Upper lobe of right lung (tissue), 1 donor: ENCODE measurements at regions not wholly inside any gene's neighbourhood (a gene's known extent, or its start where the extent isn't known, plus 50 kb on each side); places are given as distances from the start of the nearest gene placed in this dataset.

ENCODE experiments used
- ATAC-seq: fragments of 200-7000 bp; cut with Tn5 transposase; one replicate; pipeline ENCODE4 v1.9.1; 2020; ENCODE audit warnings: mild to moderate bottlenecking, moderate library complexity
- DNase-seq: peaks from one replicate; pipeline ENCODE4 v3.0.0-alpha.2; 2020
- H3K27ac ChIP-seq: fragments of 200-600 bp; one replicate; pipeline ENCODE4 v1.8.0; 2022
- H3K27me3 ChIP-seq: fragments of 200-600 bp; one replicate; pipeline ENCODE4 v1.8.0; 2022; ENCODE audit warnings: mild to moderate bottlenecking
- H3K36me3 ChIP-seq: fragments of 200-600 bp; one replicate; pipeline ENCODE4 v1.8.0; 2022
- H3K4me1 ChIP-seq: fragments of 200-600 bp; one replicate; pipeline ENCODE4 v1.8.0; 2022
- H3K4me3 ChIP-seq: fragments of 200-600 bp; one replicate; pipeline ENCODE4 v1.8.0; 2022; ENCODE audit warnings: mild to moderate bottlenecking
- H3K9me3 ChIP-seq: fragments of 200-600 bp; one replicate; pipeline ENCODE4 v1.8.0; 2022
- intact Hi-C: fragments of 100-400 bp; cut with DNase I; formaldehyde crosslinking; loops from one replicate; pipeline ENCODE4 v1.11.0; 2022
- TF ChIP-seq, protein P1 (sequence below): fragments of 200-600 bp; IDR thresholded peaks from one replicate; pipeline ENCODE4 v1.8.0; 2022; ENCODE audit warnings: antibody characterized with exemption
- donor health status: DM: no; HTN: yes; CAD: no; lungs with severe emphysema.

DNA sequence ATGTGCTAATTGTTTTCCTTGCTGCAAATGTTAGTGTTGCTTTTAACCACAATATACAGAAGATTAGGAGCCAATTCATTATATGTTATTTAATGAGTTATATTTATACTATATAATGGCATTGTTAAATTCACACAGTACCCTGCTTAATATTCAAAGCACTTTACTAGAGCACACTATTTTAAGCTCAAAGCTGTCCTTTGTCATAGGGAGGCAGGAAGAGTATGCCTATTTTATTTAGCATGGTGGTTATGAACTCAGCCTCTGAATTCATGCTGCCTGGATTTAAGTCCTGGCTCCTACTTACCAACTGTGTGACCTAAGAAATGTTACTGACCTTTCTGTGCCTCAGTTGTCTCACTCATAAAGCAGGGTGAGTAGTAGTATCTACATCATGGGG is 80.5 kb downstream of the FASTKD2 start:
- intact Hi-C loops, result no loop called here
- ATAC-seq (no peak), DNase-seq (no peak)
- Histone ChIP-seq H3K4me1 (no peaks in the 10 kb centered on the region), H3K36me3 (no peaks in the 10 kb centered on the region), H3K27ac (no peak overlapping the region), H3K9me3 (no peaks in the 10 kb centered on the region), H3K27me3 (no peaks in the 10 kb centered on the region), H3K4me3 (no peak overlapping the region)
- TF ChIP-seq, protein P1, sequence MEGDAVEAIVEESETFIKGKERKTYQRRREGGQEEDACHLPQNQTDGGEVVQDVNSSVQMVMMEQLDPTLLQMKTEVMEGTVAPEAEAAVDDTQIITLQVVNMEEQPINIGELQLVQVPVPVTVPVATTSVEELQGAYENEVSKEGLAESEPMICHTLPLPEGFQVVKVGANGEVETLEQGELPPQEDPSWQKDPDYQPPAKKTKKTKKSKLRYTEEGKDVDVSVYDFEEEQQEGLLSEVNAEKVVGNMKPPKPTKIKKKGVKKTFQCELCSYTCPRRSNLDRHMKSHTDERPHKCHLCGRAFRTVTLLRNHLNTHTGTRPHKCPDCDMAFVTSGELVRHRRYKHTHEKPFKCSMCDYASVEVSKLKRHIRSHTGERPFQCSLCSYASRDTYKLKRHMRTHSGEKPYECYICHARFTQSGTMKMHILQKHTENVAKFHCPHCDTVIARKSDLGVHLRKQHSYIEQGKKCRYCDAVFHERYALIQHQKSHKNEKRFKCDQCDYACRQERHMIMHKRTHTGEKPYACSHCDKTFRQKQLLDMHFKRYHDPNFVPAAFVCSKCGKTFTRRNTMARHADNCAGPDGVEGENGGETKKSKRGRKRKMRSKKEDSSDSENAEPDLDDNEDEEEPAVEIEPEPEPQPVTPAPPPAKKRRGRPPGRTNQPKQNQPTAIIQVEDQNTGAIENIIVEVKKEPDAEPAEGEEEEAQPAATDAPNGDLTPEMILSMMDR, result no peak

DNA sequence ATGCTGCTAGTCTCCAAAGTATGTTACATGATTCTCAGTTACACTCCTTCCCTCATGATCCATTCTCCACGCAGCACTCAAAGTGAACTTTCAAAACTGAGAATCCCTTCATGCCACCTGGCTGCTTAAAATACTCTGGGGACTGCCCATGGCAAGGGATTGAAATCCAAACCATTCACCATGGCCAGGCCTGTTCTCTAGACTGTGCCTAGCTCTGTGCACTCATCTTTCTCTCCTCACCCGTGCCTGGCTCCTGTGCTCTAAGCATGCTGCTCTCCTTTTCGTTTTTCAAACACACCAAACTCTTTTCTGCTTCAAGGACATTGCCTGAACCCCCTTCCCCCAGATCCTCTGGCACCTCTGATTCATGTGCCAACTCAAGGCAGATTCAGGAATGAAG is 80.9 kb downstream of the FASTKD2 start:
- TF ChIP-seq, protein P1, result no peak
- H3K9me3 ChIP-seq, result no peaks in the 10 kb centered on the region
- DNase-seq, result no peak
- H3K4me1 ChIP-seq, result no peaks in the 10 kb centered on the region
- H3K36me3 ChIP-seq, result no peaks in the 10 kb centered on the region
- no peak overlapping the region for H3K27ac ChIP-seq
- intact Hi-C loops, result no loop called here
- no peak for ATAC-seq
- no peak overlapping the region for H3K4me3 ChIP-seq
- H3K27me3 ChIP-seq, result no peaks in the 10 kb centered on the region

DNA sequence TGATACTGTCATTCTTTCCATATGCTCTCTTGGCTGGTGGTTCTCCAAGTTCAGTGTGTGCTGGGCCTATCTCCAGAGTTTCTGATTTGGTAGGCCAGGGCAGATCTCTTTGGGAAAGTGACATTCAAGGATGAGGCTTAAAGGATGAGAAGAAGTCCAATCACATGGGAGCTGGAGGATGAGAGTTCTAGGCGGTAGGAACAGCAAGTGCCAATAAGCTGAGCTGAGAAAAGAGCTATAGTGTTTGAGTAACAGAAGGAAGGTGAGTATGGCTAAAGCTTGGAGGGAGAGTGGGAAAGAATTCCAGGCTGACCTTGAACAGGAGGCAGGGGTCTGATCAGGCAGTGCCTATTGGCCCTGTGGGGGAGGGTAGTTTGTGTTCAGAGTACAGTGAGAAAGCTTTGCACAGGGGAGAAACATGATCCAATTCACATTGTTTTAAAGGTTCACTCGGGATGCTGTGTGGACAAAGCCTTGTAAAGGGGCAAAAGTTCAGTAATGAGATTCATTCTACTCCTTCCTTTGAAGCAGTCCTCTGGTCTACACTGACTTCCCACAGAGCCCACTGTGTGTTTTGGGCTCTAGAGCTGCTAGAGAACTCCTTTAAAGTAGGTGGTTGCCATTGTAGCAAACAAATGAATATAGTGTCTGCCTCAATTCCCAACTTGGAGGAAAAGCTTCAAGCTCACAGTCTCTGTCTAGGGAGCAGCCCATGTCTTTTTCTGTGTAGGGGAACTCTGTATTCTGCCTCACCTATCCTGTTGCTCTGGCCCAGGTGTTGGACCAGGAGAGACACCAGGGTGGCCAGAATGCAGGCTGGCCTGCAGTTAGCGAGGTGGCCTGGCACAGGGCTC is 81.8 kb downstream of the FASTKD2 start:
- ATAC-seq (no peak), DNase-seq (no peak)
- no peaks in the 10 kb centered on the region for H3K9me3 ChIP-seq
- no peaks in the 10 kb centered on the region for H3K4me1 ChIP-seq
- no peaks in the 10 kb centered on the region for H3K27me3 ChIP-seq
- H3K36me3 ChIP-seq, result no peaks in the 10 kb centered on the region
- TF ChIP-seq, protein P1, result no peak
- intact Hi-C loops, result no loop called here
- H3K27ac ChIP-seq, result no peak overlapping the region
- H3K4me3 ChIP-seq, result no peak overlapping the region

DNA sequence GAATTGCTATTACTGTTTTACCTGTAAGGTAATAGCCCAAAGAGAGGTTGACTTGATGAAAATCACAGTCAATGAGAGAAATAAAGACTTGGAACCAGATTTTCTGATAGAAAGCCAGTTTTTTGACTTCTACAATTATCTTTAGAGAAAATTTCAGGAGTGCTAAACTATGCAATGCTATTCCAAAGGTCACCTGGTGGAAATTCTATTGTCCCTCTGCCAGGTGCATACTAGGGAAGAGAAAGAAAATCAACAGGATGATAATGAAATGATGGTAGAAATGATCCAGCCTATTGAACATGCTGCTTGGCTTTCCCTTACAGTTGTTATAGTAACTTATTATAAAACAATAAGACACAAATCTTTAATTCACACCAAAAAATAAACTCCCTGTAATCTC is 85.0 kb downstream of the FASTKD2 start:
- no peaks in the 10 kb centered on the region for H3K9me3 ChIP-seq
- no peak overlapping the region for H3K4me3 ChIP-seq
- H3K36me3 ChIP-seq, result no peaks in the 10 kb centered on the region
- no peaks in the 10 kb centered on the region for H3K4me1 ChIP-seq
- TF ChIP-seq, protein P1, result no peak
- H3K27me3 ChIP-seq, result no peaks in the 10 kb centered on the region
- no peak overlapping the region for H3K27ac ChIP-seq
- no peak for DNase-seq
- ATAC-seq, result no peak
- intact Hi-C loops, result no loop called here

DNA sequence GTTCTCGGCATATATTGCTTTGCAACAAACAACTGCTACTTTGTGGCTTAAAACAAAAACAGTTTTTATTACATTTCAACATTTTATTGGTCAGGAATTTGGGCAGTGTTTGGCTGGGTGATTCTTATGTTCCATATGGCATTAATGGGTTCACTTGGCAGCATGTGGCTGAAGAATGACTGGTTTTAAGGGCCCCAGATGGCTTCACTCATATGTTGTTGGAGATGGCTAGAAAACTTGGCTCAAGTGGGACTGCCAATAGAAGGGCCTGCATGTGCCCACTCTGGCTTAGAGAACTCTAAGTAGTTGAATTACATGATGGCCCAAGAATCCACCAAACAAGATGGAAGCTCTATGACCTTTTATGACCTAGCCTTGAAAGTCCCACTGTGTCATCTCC is 86.1 kb downstream of the FASTKD2 start:
- TF ChIP-seq, protein P1, result no peak
- H3K27ac ChIP-seq, result no peak overlapping the region
- no peak for ATAC-seq
- intact Hi-C loops, result no loop called here
- no peaks in the 10 kb centered on the region for H3K27me3 ChIP-seq
- H3K4me1 ChIP-seq, result no peaks in the 10 kb centered on the region
- H3K9me3 ChIP-seq, result no peaks in the 10 kb centered on the region
- no peak for DNase-seq
- no peaks in the 10 kb centered on the region for H3K36me3 ChIP-seq
- no peak overlapping the region for H3K4me3 ChIP-seq
